ENCODE measurements at regions not wholly inside any gene's neighbourhood (a gene's known extent, or its start where the extent isn't known, plus 50 kb on each side); places are given as distances from the start of the nearest gene placed in this dataset.

- TF ChIP-seq CTCF (IDR thresholded peaks at IDR 0.05), result no peak
- TF ChIP-seq POLR2A (IDR thresholded peaks at IDR 0.05), result no peak
- no peak for TF ChIP-seq POLR2AphosphoS5 (IDR thresholded peaks at IDR 0.05)
- no peak for TF ChIP-seq EP300 (IDR thresholded peaks at IDR 0.05)
Measured at GRCh38 chr7:84490661-84491060, 296.1 kb upstream of the SEMA3A start.
